DMS53 treated with DMSO at 0.1 percent for 48 hours (cell line): ENCODE measurements at regions not wholly inside any gene's neighbourhood (a gene's known extent, or its start where the extent isn't known, plus 50 kb on each side); places are given as distances from the start of the nearest gene placed in this dataset.

Experiments used
- DNase-seq: peaks from one replicate; lab custom pipeline; 2025; ENCODE audit not compliant: unreplicated experiment; lab: John Stamatoyannopoulos, UW

GRCh38 chr4:56099378-56099786 lies 150.6 kb downstream of the CEP135 start:
- no peak for DNase-seq

GRCh38 chr4:56093576-56093975 lies 144.8 kb downstream of the CEP135 start:
- DNase-seq = no peak

- no peak for DNase-seq
Measured at GRCh38 chr4:56092540-56092939, 143.8 kb downstream of the CEP135 start.

- no peak for DNase-seq
Measured at GRCh38 chr4:56086561-56086960, 137.8 kb downstream of the CEP135 start.

GRCh38 chr4:56086073-56086541 lies 137.4 kb downstream of the CEP135 start:
- no peak for DNase-seq

GRCh38 chr4:56085275-56085674 lies 136.5 kb downstream of the CEP135 start:
- DNase-seq = no peak

- DNase-seq = no peak
Measured at GRCh38 chr4:56084851-56085250, 136.1 kb downstream of the CEP135 start.
